Chondrocyte (in vitro differentiated cells): ENCODE measurements at regions not wholly inside any gene's neighbourhood (a gene's known extent, or its start where the extent isn't known, plus 50 kb on each side); places are given as distances from the start of the nearest gene placed in this dataset.

Experiments used
- DNase-seq: peaks from one replicate; pipeline ENCODE4 v3.0.0; 2021; ENCODE audit warnings: mixed read lengths, low spot score
- H3K27ac Mint-ChIP-seq: one replicate; pipeline ENCODE4 v1.8.0; 2021; ENCODE audit warnings: mild to moderate bottlenecking, moderate library complexity, mixed read lengths; ENCODE audit not compliant: unreplicated experiment
- H3K27me3 Mint-ChIP-seq: 2 replicates; pipeline ENCODE4 v1.8.0; 2021; ENCODE audit warnings: low read depth, mixed read lengths
- H3K36me3 Mint-ChIP-seq: 2 replicates; pipeline ENCODE4 v1.8.0; 2021; ENCODE audit warnings: low read depth, mixed read lengths
- H3K4me1 Mint-ChIP-seq: 2 replicates; pipeline ENCODE4 v1.8.0; 2021; ENCODE audit warnings: low read depth, mild to moderate bottlenecking, mixed read lengths
- H3K4me3 Mint-ChIP-seq: one replicate; pipeline ENCODE4 v1.8.0; 2021; ENCODE audit warnings: mild to moderate bottlenecking, moderate library complexity, mixed read lengths; ENCODE audit not compliant: unreplicated experiment
- H3K9me3 Mint-ChIP-seq: 2 replicates; pipeline ENCODE4 v1.8.0; 2021; ENCODE audit warnings: low read depth, mixed read lengths
- TF ChIP-seq, protein P1 (sequence below): fragments of 200-600 bp; sonication (generic); IDR thresholded peaks from 2 replicates; pipeline ENCODE4 v1.5.0; 2021; ENCODE audit warnings: antibody characterized with exemption, mild to moderate bottlenecking, moderate library complexity

DNA sequence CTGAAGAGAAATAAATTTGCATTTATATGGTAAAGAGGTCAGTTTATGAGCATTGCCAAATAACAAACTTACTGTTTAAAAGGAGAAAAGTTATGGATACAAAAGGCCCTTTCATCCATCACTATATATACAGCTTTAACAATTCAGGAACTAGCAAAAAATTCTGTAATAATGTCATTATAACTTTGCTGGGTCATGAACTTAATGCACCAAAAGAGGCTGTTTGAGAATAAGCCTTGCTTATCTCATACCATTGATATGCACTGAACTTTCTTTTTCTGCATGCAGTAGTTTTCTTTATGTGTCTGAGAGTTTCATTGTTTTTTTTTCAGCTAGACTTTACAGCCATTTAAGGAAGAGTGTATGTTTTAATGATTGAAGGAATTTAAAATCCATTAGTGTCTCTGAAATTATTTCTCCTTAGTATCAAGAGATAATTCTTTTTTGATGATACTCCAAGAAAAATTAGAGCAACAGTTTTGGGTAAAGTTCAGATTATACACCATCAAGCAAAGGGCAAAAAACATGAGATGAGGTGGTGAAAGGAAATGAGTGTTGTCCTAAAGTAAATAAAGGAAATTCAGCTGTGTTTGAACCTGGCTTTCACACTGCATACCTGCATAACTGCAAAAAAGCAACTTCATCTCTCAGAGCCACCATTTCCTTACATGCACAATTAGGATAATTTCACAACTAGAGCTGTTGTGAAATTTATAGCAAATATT is 188.2 kb upstream of the ANO3 start:
- Mint-ChIP-seq H3K27ac (no peak overlapping the region), H3K4me3 (no peak overlapping the region), H3K4me1 (peaks cover 5% of the 10 kb centered on the region), H3K36me3 (no peaks in the 10 kb centered on the region), H3K9me3 (no peaks in the 10 kb centered on the region), H3K27me3 (no peaks in the 10 kb centered on the region)
- DNase-seq, result no peak
- TF ChIP-seq, protein P1, sequence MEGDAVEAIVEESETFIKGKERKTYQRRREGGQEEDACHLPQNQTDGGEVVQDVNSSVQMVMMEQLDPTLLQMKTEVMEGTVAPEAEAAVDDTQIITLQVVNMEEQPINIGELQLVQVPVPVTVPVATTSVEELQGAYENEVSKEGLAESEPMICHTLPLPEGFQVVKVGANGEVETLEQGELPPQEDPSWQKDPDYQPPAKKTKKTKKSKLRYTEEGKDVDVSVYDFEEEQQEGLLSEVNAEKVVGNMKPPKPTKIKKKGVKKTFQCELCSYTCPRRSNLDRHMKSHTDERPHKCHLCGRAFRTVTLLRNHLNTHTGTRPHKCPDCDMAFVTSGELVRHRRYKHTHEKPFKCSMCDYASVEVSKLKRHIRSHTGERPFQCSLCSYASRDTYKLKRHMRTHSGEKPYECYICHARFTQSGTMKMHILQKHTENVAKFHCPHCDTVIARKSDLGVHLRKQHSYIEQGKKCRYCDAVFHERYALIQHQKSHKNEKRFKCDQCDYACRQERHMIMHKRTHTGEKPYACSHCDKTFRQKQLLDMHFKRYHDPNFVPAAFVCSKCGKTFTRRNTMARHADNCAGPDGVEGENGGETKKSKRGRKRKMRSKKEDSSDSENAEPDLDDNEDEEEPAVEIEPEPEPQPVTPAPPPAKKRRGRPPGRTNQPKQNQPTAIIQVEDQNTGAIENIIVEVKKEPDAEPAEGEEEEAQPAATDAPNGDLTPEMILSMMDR, result no peak

DNA sequence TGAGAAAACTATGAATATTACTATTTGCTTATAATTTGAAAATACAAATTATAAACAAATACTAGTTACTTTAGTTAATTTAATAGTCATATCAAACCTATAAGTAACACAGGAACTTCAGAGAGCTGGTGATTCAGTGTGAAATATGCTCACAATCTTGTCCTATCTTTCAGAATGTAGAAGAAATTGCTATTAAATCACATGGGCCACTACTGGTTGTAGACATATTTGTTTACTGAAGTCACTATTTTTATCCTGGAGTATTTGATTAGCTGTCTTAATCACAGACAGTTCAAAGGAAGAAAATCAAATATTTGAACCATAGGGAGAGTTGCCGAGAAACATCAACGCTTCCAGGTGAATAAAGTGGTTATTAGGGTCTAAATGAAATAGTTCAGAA is 187.6 kb upstream of the ANO3 start:
- Mint-ChIP-seq H3K9me3 (no peaks in the 10 kb centered on the region), H3K4me1 (peaks cover 5% of the 10 kb centered on the region), H3K27ac (no peak overlapping the region), H3K27me3 (no peaks in the 10 kb centered on the region), H3K4me3 (no peak overlapping the region), H3K36me3 (no peaks in the 10 kb centered on the region)
- no peak for DNase-seq
- TF ChIP-seq, protein P1, result no peak

DNA sequence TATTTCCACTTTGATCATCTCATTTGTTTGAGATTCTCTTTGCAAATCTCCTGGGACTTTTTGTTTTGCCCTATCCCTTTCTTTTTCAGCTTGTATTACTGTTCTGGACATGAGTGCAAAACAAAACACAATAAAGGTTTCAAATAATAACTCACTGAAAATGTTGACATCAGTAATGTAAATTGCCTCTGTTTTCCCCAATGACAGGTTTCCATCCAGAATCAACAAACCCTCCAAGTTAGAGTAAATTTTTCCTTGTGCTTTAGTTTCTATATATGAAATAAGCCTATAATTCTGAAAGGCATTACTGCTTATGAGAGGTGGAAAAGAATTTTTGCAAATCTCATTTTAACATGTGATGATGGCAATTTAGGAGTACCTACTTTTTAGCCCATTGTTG is 187.0 kb upstream of the ANO3 start:
- H3K27me3 Mint-ChIP-seq, result no peaks in the 10 kb centered on the region
- no peak for DNase-seq
- no peak overlapping the region for H3K27ac Mint-ChIP-seq
- H3K4me1 Mint-ChIP-seq, result peaks cover 5% of the 10 kb centered on the region
- H3K4me3 Mint-ChIP-seq, result no peak overlapping the region
- H3K36me3 Mint-ChIP-seq, result no peaks in the 10 kb centered on the region
- H3K9me3 Mint-ChIP-seq, result no peaks in the 10 kb centered on the region
- TF ChIP-seq, protein P1, result no peak

DNA sequence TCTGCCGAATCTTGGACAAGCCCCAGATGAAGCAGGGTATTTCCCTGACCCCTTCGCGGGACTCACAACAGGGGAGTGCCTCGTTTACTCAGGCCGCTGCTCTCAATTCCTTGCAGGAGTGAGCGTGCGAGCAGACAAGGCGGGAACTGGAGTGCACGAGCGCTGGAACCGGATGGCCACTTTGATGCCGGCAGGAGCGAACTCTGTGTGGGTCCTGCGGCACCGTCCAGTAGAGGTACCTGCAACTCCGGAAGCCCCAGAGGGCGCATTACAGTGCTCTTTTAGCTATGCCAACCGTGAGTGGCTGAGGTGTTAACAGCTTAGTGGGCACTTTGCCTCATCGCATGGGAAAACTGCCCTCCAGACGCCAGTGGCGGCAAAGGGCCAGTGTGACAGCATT is 182.3 kb upstream of the ANO3 start:
- H3K27ac Mint-ChIP-seq, result no peak overlapping the region
- TF ChIP-seq, protein P1, result no peak
- no peaks in the 10 kb centered on the region for H3K27me3 Mint-ChIP-seq
- no peak for DNase-seq
- H3K4me3 Mint-ChIP-seq, result no peak overlapping the region
- H3K4me1 Mint-ChIP-seq, result no peaks in the 10 kb centered on the region
- no peaks in the 10 kb centered on the region for H3K36me3 Mint-ChIP-seq
- no peaks in the 10 kb centered on the region for H3K9me3 Mint-ChIP-seq

DNA sequence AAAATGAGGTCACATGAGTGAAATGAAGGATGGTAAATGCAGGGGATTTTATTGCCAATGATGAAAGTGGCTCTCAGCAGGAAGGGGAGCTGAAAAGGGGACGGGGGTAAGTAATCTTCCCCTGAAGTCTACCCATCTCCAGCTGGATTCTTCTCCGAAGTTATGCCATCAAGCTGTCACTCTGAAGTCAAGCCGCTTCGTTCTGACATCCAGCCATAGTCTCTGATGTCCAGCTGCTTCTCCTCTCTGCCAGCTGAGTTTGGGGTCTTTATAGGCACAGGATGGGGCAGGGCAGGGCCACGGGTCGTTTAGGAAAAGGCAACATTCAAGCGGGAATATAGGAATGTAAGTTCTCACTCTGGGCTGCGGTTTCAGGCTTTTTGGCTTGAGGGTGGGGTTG is 181.9 kb upstream of the ANO3 start:
- no peak for DNase-seq
- Mint-ChIP-seq H3K36me3 (no peaks in the 10 kb centered on the region), H3K9me3 (no peaks in the 10 kb centered on the region), H3K27ac (no peak overlapping the region), H3K27me3 (no peaks in the 10 kb centered on the region), H3K4me1 (no peaks in the 10 kb centered on the region), H3K4me3 (no peak overlapping the region)
- TF ChIP-seq, protein P1, result no peak
